DMS53 treated with DMSO at 0.1 percent for 48 hours (cell line): ENCODE measurements at regions not wholly inside any gene's neighbourhood (a gene's known extent, or its start where the extent isn't known, plus 50 kb on each side); places are given as distances from the start of the nearest gene placed in this dataset.
"Not testable (repeated sequence)": the region's sequence is repeated elsewhere in the genome, so short reads cannot be mapped to it uniquely, and the experiment has no call there.

Experiments used
- DNase-seq: peaks from one replicate; lab custom pipeline; 2025; ENCODE audit not compliant: unreplicated experiment; lab: John Stamatoyannopoulos, UW

DNA sequence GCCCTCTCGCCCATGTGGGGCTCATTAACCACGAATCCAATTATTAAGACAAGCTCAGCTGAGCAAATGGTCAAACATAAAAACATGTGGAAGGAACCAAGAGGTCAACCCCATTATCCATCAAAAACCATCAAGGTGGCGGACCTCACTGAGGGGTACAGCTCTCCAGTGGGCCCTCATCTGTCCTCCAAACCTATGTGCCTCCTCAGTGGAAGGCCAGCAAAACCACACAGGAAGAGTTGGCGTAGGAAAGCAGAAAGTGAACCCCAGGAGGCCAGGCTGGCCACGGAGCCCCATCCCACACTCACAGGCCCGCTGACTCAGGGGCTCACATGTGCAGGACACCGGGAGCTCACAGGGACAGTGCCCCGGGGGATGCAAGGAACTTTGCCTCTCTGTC, 66.5 kb upstream of the CLEC6A start:
- DNase-seq: not testable (repeated sequence)

DNA sequence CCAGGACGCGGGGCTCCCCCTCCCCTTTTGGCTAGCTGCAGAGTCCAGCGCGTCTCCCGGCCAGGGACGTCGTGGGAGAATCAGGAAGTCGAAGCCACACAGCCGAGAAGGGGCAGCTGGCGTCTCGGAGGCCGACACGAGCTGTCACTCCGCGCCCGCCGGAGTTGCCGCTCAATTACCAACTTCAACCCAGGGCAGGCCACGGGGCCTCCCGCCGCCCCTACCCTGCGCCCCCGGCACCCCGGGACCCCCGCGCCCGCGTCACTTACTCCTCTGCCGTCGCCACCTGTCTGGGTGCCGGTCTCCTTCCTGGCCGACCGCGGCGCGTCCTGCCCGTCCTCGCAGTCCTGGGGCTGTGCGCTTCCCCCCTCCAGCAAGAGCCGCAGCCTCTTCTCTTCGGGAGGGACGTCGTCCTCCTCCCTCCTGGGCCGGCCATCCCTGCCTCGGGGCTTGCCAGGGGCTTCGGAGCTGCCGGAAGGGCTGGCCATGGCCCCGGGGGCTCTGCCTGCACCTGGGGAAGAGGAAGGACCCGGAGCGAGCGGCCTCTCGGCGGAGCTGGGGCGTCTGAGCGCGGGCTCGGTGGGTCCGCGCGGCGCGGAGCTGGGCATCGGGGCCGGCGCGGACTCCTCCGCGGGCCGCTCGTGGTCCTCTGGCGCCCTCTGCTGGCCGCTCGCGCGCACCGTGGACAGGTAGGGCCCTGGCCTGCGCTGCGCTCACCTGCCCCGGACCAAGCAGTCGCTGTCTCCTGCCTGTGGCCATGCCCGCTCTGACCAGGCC, 65.6 kb upstream of the CLEC6A start:
- peak; percentile 81 for DNase-seq

DNA sequence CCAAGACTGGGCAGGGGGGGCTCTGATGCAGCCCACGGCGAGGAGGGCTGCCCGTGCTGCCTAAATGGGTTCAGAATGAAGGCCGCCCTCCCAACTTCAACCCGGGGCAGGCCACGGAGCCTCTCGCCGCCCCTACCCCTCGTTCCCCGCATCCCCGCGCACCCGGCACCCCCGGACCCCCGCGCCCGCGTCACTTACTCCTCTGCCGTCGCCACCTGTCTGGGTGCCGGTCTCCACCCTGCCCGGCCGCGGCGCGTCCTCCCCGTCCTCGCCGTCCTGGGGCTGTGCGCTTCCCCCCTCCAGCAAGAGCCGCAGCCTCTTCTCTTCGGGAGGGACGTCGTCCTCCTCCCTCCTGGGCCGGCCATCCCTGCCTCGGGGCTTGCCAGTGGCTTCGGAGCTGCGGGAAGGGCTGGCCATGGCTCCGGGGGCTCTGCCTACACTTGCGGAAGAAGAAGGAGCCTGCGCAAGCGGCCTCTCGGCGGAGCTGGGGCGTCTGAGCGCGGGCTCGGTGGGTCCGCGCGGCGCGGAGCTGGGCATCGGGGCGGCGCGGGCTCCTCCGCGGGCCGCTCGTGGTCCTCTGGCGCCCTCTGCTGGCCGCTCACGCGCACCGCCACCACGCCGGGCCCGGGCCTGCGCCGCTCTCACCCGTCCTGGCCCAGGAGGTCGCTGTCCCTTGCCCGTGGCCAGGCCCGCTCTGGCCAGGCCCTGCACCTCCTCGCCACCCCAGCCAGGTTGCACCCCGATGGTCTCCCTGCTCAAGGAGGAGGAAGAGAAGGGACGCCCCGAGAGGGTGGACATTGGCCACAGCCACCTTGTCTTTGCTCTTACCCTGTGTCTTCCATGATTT, 59.3 kb upstream of the CLEC6A start:
- peak; percentile 20 for DNase-seq

DNA sequence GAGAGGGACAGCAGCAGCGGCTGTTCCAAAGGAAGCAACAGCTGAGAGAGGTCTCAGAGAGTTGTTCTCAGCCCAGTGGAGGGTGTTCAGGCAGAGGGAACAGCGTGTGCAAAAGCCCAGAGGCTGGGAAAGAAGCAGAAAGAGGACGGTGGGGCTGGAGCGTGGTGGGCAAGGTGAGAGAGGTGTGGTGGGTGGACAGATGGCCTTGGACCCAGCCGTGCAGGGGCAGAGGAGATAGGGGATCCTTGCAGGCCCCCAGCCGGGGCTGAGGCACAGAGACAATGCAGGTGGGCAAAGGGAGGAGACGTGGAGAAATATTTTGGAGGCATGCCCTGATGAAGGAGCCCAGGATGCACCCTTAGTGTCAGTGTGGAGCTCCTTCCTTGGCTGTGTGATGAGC, 58.4 kb upstream of the CLEC6A start:
- DNase-seq: not testable (repeated sequence)

DNA sequence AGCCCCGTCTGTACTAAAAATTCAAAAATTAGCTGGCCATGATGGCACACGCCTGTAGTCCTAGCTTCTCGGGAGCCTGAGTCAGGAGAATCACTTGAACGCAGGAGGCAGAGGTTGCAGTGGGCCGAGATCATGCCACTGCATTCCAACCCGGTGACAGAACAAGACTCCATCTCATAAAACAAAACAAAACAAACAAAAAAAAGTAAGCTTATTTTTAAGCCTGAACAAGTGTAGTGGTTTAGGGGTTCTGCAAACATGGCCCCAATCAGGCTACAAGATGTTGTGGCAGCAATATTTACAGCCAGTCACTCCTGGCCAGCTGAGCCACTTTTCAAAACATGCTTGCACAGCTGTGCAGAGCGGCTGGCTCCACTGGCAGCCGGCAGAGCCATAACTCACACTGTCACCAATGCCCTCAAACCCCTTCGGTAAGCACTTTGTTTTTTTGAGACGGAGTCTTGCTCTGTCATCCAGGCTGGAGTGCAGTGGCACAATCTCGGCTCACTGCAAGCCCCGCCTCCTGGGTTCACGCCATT, 56.2 kb upstream of the CLEC6A start:
- not testable (repeated sequence) for DNase-seq

DNA sequence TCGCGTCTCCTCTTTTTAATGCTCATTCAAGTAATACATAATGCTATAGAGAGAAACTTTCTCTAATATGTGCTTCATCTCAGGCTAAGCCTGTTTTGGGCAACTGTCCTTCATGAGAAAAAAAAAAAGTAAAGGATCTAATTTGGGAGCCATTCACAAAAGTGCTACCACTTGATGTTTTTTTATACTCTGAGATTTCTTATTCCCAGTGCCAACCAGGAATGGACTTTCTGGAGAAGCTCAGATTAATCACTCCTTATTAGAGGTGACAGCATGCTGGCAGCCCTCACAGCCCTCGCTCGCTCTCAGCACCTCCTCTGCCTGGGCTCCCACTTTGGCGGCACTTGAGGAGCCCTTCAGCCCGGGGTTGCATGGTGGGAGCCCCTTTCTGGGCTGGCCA, 51.9 kb upstream of the CLEC6A start:
- DNase-seq: not testable (repeated sequence)

DNA sequence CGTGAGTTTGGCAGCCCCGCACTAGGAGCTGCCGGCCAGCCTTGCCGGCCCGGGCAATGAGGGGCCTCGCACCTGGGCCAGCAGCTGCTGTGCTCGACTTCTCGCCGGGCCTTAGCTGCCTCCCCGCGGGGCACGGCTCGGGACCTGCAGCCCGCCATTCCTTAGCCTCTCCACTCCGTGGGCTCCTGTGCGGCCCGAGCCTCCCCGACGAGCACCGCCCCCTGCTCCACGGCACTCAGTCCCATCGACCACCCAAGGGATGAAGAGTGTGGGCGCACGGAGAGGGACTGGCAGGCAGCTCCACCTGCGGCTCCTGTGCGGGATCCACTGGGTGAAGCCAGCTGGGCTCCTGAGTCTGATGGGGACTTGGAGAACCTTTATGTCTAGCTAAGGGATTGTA, 51.4 kb upstream of the CLEC6A start:
- not testable (repeated sequence) for DNase-seq
